ENCODE measurements at regions not wholly inside any gene's neighbourhood (a gene's known extent, or its start where the extent isn't known, plus 50 kb on each side); places are given as distances from the start of the nearest gene placed in this dataset.

DNA sequence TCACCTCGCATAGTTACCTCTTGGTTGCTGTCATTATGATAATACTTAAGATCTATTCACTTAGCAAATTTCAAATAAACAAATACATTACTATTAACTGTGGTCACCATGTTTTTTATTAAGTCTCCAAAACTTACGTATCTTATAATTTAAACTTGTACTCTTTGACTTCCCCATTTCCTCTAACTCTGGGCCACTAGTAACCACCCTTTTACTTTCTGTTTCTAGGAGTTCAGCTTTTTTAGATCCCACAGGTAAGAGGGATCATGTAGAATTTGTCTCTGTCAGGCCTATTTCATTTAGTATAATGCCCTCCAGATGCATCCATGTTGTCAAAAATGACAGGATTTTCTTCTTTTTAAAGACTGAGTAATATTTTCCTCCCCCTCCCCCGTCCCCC, 212.4 kb upstream of the C11orf87 start:
- no peak for TF ChIP-seq CTCF (IDR thresholded peaks at IDR 0.05 in 2 of 3, conservative IDR thresholded peaks at IDR 0.05 in 1 of 3; ENCODE audit: borderline replicate concordance in 1 of 3, insufficient read depth in 1 of 3, low read depth in 2 of 3, low read length in 2 of 3)
- TF ChIP-seq POLR2A (IDR thresholded peaks at IDR 0.05; ENCODE audit: borderline replicate concordance, extremely low read depth, insufficient read depth, insufficient read length): no peak
- no peak for TF ChIP-seq JUND (IDR thresholded peaks at IDR 0.05)
- no peak for TF ChIP-seq CEBPB (IDR thresholded peaks at IDR 0.05; ENCODE audit: low read depth)
- no peak for TF ChIP-seq ZBTB33 (IDR thresholded peaks at IDR 0.05; ENCODE audit: extremely low read depth, insufficient replicate concordance, low read length)
- no peak for TF ChIP-seq MAX (IDR thresholded peaks at IDR 0.05)
- TF ChIP-seq RAD21 (IDR thresholded peaks at IDR 0.05; ENCODE audit: low read depth): no peak
- TF ChIP-seq ELF1 (IDR thresholded peaks at IDR 0.05; ENCODE audit: borderline replicate concordance, low read depth): no peak
